ENCODE measurements at regions not wholly inside any gene's neighbourhood (a gene's known extent, or its start where the extent isn't known, plus 50 kb on each side); places are given as distances from the start of the nearest gene placed in this dataset.

GRCh38 chr6:134866563-134866962 is 83.3 kb downstream of the ALDH8A1 start:
- no peak overlapping the region for H3K4me2 ChIP-seq (ENCODE audit: insufficient read depth, low read length)

GRCh38 chr6:134864558-134864957 is 85.3 kb downstream of the ALDH8A1 start:
- 2% methylated on average over 3 of the region's 3 CpGs for WGBS (ENCODE audit: insufficient coverage, low coverage, missing lambda C conversion rate)
- no peak for TF ChIP-seq ZKSCAN1 (IDR thresholded peaks at IDR 0.05; ENCODE audit: low read depth, low read length)
- TF ChIP-seq TAF7 (tag; IDR thresholded peaks at IDR 0.05) = no peak
- no peak for TF ChIP-seq ZNF384 (IDR thresholded peaks at IDR 0.05; ENCODE audit: low read depth, low read length)
- TF ChIP-seq ZBTB2 (IDR thresholded peaks at IDR 0.05) = no peak
- TF ChIP-seq CTBP1 (IDR thresholded peaks at IDR 0.05; ENCODE audit: borderline replicate concordance) = no peak
- TF ChIP-seq NFRKB (IDR thresholded peaks at IDR 0.05; ENCODE audit: low read depth) = no peak
- TF ChIP-seq MXD1 (CRISPR knock-in tag; IDR thresholded peaks at IDR 0.05; ENCODE audit: borderline replicate concordance, poor library complexity, severe bottlenecking) = no peak
- no peak for TF ChIP-seq RAD21 (CRISPR knock-in tag; conservative IDR thresholded peaks at IDR 0.05 in 1 of 2, IDR thresholded peaks at IDR 0.05 in 1 of 2)
- TF ChIP-seq PHF21A (IDR thresholded peaks at IDR 0.05; ENCODE audit: borderline replicate concordance, low read depth) = no peak
- TF ChIP-seq IRF1 (CRISPR knock-in tag; IDR thresholded peaks at IDR 0.05; ENCODE audit: borderline replicate concordance) = no peak
- intact Hi-C loops (cut with micrococcal nuclease) (no loop called here), in situ Hi-C loops (cut with MboI) (no loop called here)
- Histone ChIP-seq H2AFZ (ENCODE audit: low read depth, low read length) (no peak overlapping the region), H3K79me2 (ENCODE audit: control insufficient read depth, insufficient read depth, low read length) (no peaks in the 10 kb centered on the region), H3K27me3 (ENCODE audit: control insufficient read depth in 2 of 2, insufficient read depth in 2 of 2, low read length in 2 of 2) (peaks cover 19 to 20% of the 10 kb centered on the region in 2 experiments), H3K27ac (ENCODE audit: extremely low read depth, low read depth, low read length) (no peak overlapping the region), H3K4me1 (replicated peaks in 1 of 2; ENCODE audit: control insufficient read depth in 2 of 2, insufficient read depth in 2 of 2, low read length in 2 of 2) (no peaks in the 10 kb centered on the region), H3K9ac (ENCODE audit: insufficient read depth in 1 of 2, low read depth in 2 of 2, low read length in 2 of 2) (no peak overlapping the region), H3K9me1 (ENCODE audit: control insufficient read depth, insufficient read depth, low read length) (no peaks in the 10 kb centered on the region), H3K4me3 (no peak overlapping the region), H4K20me1 (replicated peaks; ENCODE audit: control insufficient read depth, insufficient read depth, low read length) (no peaks in the 10 kb centered on the region), H3K4me2 (ENCODE audit: insufficient read depth, low read length) (no peak overlapping the region), H3K9me3 (replicated peaks; ENCODE audit: control insufficient read depth, insufficient read depth, low read depth, low read length) (no peaks in the 10 kb centered on the region), H3K36me3 (ENCODE audit: control insufficient read depth, insufficient read depth, low read length) (no peaks in the 10 kb centered on the region)
- CTCF ChIA-PET (ENCODE audit: low intra/inter-chr PET ratio) = no interaction called here
- ATAC-seq (no peak), DNase-seq (ENCODE audit: extremely low read depth in 1 of 4, low spot score in 3 of 4) (no peak), FAIRE-seq (no peak)
- BruUV-seq (replicated peaks) = no TSS peak
- POLR2A ChIA-PET = interaction anchor here (0.8 to 1.5 kb wide), 3 partner anchors 11 to 897 kb away, joined by 3 to 5 read pairs (median 4); no protein-coding TSS in a partner anchor

More at GRCh38 chr6:134866563-134866962, 83.3 kb downstream of the ALDH8A1 start:
- Histone ChIP-seq H3K36me3 (ENCODE audit: control insufficient read depth, insufficient read depth, low read length) (no peaks in the 10 kb centered on the region), H3K27me3 (ENCODE audit: control insufficient read depth in 2 of 2, insufficient read depth in 2 of 2, low read length in 2 of 2) (peaks cover 23 to 25% of the 10 kb centered on the region in 2 experiments), H3K4me1 (replicated peaks in 1 of 2; ENCODE audit: control insufficient read depth in 2 of 2, insufficient read depth in 2 of 2, low read length in 2 of 2) (no peaks in the 10 kb centered on the region), H4K20me1 (replicated peaks; ENCODE audit: control insufficient read depth, insufficient read depth, low read length) (no peaks in the 10 kb centered on the region), H3K79me2 (ENCODE audit: control insufficient read depth, insufficient read depth, low read length) (no peaks in the 10 kb centered on the region), H3K27ac (ENCODE audit: extremely low read depth, low read depth, low read length) (no peak overlapping the region), H2AFZ (ENCODE audit: low read depth, low read length) (no peak overlapping the region), H3K4me3 (no peak overlapping the region), H3K9me3 (replicated peaks; ENCODE audit: control insufficient read depth, insufficient read depth, low read depth, low read length) (no peaks in the 10 kb centered on the region), H3K9ac (ENCODE audit: insufficient read depth in 1 of 2, low read depth in 2 of 2, low read length in 2 of 2) (no peak overlapping the region), H3K9me1 (ENCODE audit: control insufficient read depth, insufficient read depth, low read length) (no peaks in the 10 kb centered on the region)
- TF ChIP-seq RBM34 (IDR thresholded peaks at IDR 0.05; ENCODE audit: borderline replicate concordance, insufficient read depth, low read length) = no peak
- peak; percentile 51; the same call in 1 of the 2 replicates for TF ChIP-seq PKNOX1 (IDR thresholded peaks at IDR 0.05)
- in situ Hi-C loops (cut with MboI) (no loop called here), intact Hi-C loops (cut with micrococcal nuclease) (no loop called here)
- FAIRE-seq = no peak
- ChIA-PET CTCF (ENCODE audit: low intra/inter-chr PET ratio) (no interaction called here), POLR2A (no interaction called here)
- 3% methylated on average over 2 of the region's 2 CpGs for WGBS (ENCODE audit: insufficient coverage, low coverage, missing lambda C conversion rate)
- no peak for ATAC-seq
- no TSS peak for BruUV-seq (replicated peaks)
- DNase-seq (ENCODE audit: extremely low read depth in 1 of 4, low spot score in 3 of 4) = no peak
